GM19043 (cell line): ENCODE measurements at regions not wholly inside any gene's neighbourhood (a gene's known extent, or its start where the extent isn't known, plus 50 kb on each side); places are given as distances from the start of the nearest gene placed in this dataset.

ENCODE experiments used
- ATAC-seq: cut with Tn5 transposase; IDR thresholded peaks from one replicate; pipeline ENCODE4 v1.9.1; 2021; ENCODE audit warnings: low read depth; ENCODE audit not compliant: unreplicated experiment

DNA sequence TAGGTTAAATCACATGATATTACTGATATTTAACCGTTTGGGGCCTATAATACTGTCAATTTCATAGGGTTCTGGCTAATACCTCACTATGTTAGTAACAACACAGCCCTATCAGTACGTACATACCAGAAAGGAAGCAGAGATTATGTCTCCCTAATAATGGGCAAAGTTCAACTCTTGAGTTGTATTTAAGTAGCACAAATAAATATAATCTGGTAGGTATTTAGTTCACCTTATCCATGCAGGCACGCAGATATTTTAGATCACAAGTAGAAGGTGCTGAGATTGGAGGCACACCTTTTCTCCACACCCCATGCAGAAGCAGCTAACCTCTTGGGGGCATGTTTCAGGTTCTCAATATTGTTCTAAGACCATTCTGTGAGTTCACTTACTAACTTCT, 118.9 kb downstream of the IRS1 start:
- no peak for ATAC-seq

GRCh38 chr2:226679389-226680065, 120.1 kb downstream of the IRS1 start:
- no peak for ATAC-seq

GRCh38 chr2:226678422-226678821, 121.2 kb downstream of the IRS1 start:
- no peak for ATAC-seq

DNA sequence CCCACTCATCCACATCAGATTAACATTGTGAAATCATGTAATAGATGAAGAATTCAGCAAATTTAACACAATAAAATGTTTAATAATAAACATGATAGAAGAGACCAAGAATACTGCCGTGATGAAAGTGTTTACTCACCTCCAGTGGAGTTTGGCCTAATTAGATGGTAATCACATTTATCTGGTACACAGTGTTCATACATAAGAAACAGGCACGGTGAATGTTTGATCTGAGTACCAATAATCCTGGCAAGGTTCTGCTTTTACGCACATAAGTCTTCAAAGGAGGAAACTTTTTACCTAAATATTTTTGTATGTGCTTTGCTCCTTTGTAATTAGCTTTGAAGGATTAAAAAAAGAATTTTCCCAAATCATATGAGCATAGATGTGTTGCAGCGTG, 122.5 kb downstream of the IRS1 start:
- ATAC-seq: no peak

DNA sequence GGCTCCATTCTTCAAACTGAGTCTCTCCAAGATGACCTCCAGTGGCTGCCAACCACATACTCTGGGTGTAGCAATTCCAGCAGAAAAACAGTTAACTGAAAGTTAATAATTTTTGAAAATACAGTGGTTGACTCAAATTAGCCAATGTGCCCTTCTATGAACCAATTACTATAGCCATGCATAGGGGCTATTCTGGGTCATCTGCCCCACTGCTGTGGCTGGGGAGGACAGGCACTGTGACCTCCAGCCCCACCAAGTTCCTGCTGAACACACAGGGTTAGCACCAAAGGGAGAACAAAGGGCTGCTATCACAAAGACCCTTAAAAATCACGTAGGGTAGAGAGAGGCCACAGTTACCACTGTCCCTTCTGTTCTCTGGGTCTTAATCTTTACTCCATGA, 123.0 kb downstream of the IRS1 start:
- ATAC-seq: no peak

GRCh38 chr2:226674123-226674522, 125.5 kb downstream of the IRS1 start:
- no peak for ATAC-seq

- no peak for ATAC-seq
Measured at GRCh38 chr2:226673314-226673723, 126.3 kb downstream of the IRS1 start.

DNA sequence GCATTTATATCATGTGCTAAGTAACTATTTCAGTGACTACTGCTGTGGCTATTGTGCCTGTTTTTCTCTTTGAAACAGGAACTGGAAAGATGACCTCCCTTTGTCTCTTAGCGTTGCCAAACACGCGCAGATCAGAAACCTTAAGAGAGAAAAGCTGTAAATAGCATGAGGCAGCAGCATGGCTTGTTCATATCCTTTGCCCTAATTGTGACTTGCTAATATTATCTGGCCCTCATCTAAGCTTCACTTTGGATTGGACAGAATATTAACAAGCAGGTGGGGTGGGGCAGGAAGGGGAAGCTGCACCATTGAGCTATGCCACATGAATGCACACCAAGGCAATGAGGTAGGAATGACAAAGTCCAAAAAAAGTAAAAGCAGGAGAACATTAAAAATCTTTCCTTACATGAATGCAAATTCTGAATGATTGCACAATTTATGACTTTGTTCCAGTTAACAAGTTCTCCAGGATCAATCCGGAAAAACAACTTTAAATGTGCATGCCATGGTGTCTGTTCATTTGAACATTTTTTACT, 128.4 kb downstream of the IRS1 start:
- ATAC-seq: no peak

GRCh38 chr2:226669905-226670304, 129.7 kb downstream of the IRS1 start:
- peak; percentile 67 for ATAC-seq

- no peak for ATAC-seq
Measured at GRCh38 chr2:226669249-226669648, 130.4 kb downstream of the IRS1 start.

- no peak for ATAC-seq
Measured at GRCh38 chr2:226667736-226668135, 131.9 kb downstream of the IRS1 start.

DNA sequence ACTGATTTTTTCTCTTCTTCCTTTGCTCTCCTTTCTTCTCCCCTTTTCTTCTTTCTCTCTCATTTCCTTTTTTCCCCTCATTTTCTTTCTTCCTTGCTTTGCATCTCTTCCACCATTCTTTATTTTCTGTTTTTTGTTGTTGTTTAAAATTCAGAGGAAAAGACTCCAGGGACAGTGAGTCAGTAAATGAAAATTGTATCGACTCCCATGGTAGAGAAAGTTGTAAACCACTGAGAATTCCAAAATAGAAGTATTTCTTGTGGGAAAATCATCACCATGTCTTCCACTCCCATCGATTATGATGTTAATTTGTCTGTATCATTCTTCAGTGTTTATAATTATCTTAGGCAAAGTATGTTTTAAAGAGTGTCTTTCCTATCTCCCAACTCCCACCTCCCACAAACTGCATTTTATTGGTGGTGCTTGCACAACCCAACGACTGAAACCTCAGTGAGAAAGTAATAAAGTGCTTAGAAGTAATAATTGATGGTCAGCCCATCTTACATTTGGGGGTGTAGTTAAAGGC, 134.3 kb downstream of the IRS1 start:
- no peak for ATAC-seq

DNA sequence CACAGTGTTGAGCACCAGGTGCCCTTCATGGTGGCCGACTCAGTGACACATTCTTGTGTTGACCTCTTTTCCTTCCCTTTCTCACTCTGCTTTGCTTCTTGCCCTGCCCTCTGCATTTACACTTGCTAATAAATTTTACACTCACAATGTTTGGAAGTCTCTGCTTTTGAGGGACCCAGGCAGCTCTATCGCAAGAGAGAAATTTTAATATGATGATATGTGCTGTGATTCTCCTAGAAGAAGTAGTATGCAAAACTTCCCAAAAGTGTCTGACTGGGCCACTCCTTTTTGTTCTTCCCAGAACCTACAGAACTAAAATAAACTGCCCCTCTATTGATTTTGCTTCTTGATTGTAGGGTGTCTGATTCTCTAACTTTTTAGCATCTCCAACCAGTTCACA, 135.0 kb downstream of the IRS1 start:
- ATAC-seq: no peak

DNA sequence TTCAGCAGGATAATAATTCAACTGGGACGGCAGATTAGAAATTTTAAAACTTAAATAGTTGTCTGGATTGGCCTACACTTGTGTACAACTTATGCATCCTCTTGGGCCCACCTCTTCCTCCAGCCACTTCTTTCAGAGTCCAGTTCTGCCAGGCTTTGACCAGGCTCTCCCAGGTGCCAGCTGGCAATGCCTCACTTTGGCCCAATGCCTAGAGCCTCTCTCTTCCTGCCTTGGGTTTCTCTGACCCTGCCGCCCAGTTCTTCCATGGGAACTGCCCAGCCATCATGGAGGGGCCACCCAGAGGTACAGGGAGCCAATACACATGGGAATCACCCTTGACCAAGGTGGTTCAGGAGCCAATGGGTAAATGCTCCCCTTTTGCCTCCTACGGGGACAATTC, 135.5 kb downstream of the IRS1 start:
- ATAC-seq: no peak

- ATAC-seq: no peak
Measured at GRCh38 chr2:226661789-226662545, 137.7 kb downstream of the IRS1 start.

- no peak for ATAC-seq
Measured at GRCh38 chr2:226660526-226660925, 139.1 kb downstream of the IRS1 start.

DNA sequence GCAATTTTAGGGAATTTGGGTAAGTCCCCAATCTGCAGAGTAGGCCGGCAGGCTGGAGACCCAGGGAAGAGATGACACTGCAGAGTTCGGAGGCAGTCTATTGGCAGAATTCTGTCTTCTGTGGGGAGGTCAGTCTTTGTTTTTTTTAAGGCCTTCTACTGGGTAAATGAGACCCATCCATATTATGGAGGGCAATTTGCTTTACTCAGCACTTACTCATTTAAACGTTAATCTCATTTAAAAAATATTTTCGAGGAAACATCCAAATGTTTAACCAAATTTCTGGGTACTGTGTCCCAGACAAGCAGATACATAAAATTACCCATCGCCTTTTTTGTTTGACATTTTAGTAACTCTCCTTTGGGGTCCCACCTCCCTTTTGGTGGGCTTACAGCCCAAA, 139.5 kb downstream of the IRS1 start:
- ATAC-seq: no peak

DNA sequence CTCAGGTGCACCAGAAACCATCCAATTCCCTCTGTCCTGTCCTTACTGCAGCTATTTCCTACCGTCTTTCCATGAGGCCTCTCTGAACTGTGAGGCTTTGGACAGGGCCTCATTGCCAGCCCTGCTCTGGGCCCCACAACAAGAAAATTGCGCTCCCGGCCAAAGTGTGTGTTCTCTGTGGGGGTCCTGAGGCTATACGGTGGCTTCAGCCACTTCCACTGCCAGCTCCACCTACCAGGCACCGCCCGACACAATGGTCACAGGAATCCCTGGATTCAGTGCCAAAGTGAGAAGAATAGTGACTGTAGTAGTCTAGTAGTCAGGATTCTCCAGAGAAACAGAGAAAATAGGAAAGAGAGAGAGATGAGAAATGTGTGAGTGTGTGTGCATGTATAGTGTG, 140.2 kb downstream of the IRS1 start:
- no peak for ATAC-seq

GRCh38 chr2:226658555-226658954, 141.1 kb downstream of the IRS1 start:
- no peak for ATAC-seq

GRCh38 chr2:226657340-226658053, 142.1 kb downstream of the IRS1 start:
- ATAC-seq: no peak

GRCh38 chr2:226656367-226656766, 143.3 kb downstream of the IRS1 start:
- ATAC-seq: no peak
